ENCODE measurements at regions not wholly inside any gene's neighbourhood (a gene's known extent, or its start where the extent isn't known, plus 50 kb on each side); places are given as distances from the start of the nearest gene placed in this dataset.

DNA sequence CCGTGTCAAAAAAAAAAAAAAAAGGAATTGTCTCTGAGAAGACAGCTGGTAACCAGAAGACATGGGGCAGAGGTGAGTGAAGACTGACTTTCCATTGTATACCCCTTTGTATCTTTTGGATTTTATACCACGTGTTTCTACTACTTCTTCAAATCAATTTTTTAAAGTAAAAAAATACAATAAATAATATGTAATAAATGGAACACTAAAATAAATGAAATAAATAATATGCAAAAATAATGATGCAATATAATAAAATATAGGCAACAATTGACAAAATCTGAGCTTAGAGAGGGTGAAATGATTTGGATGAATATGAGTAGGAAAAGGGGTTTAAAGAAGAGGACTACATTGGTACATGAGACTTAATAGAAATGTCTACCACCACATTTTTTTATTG, 155.8 kb downstream of the IL15 start:
- H2AFZ ChIP-seq (ENCODE audit: low read length), result no peak overlapping the region
- H3K9me3 ChIP-seq (ENCODE audit: low read length), result no peaks in the 10 kb centered on the region
- CTCF ChIA-PET (ENCODE audit: low intra/inter-chr PET ratio, low total read pairs), result no interaction called here
- H4K20me1 ChIP-seq (ENCODE audit: insufficient read depth, low read length), result no peaks in the 10 kb centered on the region
- intact Hi-C loops (cut with micrococcal nuclease; ENCODE audit: unreplicated experiment), result no loop called here
- FAIRE-seq (no peak), DNase-seq (ENCODE audit: low spot score) (no peak), ATAC-seq (no peak)
- 37% methylated on average over 2 of the region's 2 CpGs for WGBS (ENCODE audit: low lambda C conversion rate)
- no TSS peak for BruUV-seq (replicated peaks)
- H3K9ac ChIP-seq (ENCODE audit: insufficient read depth, low read depth, low read length), result no peak overlapping the region
- in situ Hi-C loops (cut with HindIII; ENCODE audit: extremely low pct_ligation_motif_present, low pct_unique_long_range_greater_than_20kb), result no loop called here
- H3K4me3 ChIP-seq (replicated peaks in 1 of 3; ENCODE audit: insufficient read depth in 1 of 3, low read depth in 2 of 3, low read length in 3 of 3), result no peak overlapping the region
- H3K36me3 ChIP-seq (replicated peaks in 1 of 2; ENCODE audit: control insufficient read depth in 1 of 2, insufficient read depth in 2 of 2, low read length in 2 of 2), result no peaks in the 10 kb centered on the region
- H3K79me2 ChIP-seq (ENCODE audit: insufficient read depth, low read length), result no peaks in the 10 kb centered on the region
- H3K27ac ChIP-seq (ENCODE audit: extremely low read length, insufficient read depth, low read length), result no peak overlapping the region
- no peaks in the 10 kb centered on the region for H3K27me3 ChIP-seq (ENCODE audit: control insufficient read depth in 1 of 2, insufficient read depth in 2 of 2, low read length in 2 of 2)
- POLR2A ChIA-PET, result no interaction called here
- no peaks in the 10 kb centered on the region for H3K4me1 ChIP-seq (ENCODE audit: insufficient read depth, low read length)
- no peak overlapping the region for H3K4me2 ChIP-seq (ENCODE audit: low read depth, low read length)
- no peak for TF ChIP-seq GATAD1 (CRISPR knock-in tag; IDR thresholded peaks at IDR 0.05)
- no peak for TF ChIP-seq ZMYM3 (CRISPR knock-in tag; IDR thresholded peaks at IDR 0.05)
- TF ChIP-seq SMARCE1 (IDR thresholded peaks at IDR 0.05; ENCODE audit: borderline replicate concordance), result no peak
- TF ChIP-seq ZFP1 (CRISPR knock-in tag; IDR thresholded peaks at IDR 0.05), result no peak
- TF ChIP-seq, protein P1, sequence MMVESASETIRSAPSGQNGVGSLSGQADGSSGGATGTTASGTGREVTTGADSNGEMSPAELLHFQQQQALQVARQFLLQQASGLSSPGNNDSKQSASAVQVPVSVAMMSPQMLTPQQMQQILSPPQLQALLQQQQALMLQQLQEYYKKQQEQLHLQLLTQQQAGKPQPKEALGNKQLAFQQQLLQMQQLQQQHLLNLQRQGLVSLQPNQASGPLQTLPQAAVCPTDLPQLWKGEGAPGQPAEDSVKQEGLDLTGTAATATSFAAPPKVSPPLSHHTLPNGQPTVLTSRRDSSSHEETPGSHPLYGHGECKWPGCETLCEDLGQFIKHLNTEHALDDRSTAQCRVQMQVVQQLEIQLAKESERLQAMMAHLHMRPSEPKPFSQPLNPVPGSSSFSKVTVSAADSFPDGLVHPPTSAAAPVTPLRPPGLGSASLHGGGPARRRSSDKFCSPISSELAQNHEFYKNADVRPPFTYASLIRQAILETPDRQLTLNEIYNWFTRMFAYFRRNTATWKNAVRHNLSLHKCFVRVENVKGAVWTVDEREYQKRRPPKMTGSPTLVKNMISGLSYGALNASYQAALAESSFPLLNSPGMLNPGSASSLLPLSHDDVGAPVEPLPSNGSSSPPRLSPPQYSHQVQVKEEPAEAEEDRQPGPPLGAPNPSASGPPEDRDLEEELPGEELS (CRISPR knock-in tag; IDR thresholded peaks at IDR 0.05), result no peak
- TF ChIP-seq ZBTB7A (CRISPR knock-in tag; IDR thresholded peaks at IDR 0.05), result no peak
- TF ChIP-seq NFATC3 (CRISPR knock-in tag; IDR thresholded peaks at IDR 0.05), result no peak
- no peak for TF ChIP-seq ATF3 (CRISPR knock-in tag; IDR thresholded peaks at IDR 0.05)
- TF ChIP-seq ZNF331 (CRISPR knock-in tag; IDR thresholded peaks at IDR 0.05), result no peak
- no peak for TF ChIP-seq ZNF24 (IDR thresholded peaks at IDR 0.05)
- TF ChIP-seq HCFC1 (IDR thresholded peaks at IDR 0.05; ENCODE audit: low read depth, low read length), result no peak
- no peak for TF ChIP-seq STAT6 (CRISPR knock-in tag; IDR thresholded peaks at IDR 0.05; ENCODE audit: borderline replicate concordance)
- no peak for TF ChIP-seq SYNCRIP (IDR thresholded peaks at IDR 0.05; ENCODE audit: insufficient read depth, low read depth, low read length)
- no peak for TF ChIP-seq FOSL2 (CRISPR knock-in tag; IDR thresholded peaks at IDR 0.05)
- TF ChIP-seq, protein P2, sequence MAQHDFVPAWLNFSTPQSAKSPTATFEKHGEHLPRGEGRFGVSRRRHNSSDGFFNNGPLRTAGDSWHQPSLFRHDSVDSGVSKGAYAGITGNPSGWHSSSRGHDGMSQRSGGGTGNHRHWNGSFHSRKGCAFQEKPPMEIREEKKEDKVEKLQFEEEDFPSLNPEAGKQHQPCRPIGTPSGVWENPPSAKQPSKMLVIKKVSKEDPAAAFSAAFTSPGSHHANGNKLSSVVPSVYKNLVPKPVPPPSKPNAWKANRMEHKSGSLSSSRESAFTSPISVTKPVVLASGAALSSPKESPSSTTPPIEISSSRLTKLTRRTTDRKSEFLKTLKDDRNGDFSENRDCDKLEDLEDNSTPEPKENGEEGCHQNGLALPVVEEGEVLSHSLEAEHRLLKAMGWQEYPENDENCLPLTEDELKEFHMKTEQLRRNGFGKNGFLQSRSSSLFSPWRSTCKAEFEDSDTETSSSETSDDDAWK (CRISPR knock-in tag; IDR thresholded peaks at IDR 0.05), result no peak
- TF ChIP-seq ZNF512 (CRISPR knock-in tag; IDR thresholded peaks at IDR 0.05), result no peak
- TF ChIP-seq KAT7 (CRISPR knock-in tag; IDR thresholded peaks at IDR 0.05; ENCODE audit: borderline replicate concordance), result no peak
- no peak for TF ChIP-seq NFIC (IDR thresholded peaks at IDR 0.05; ENCODE audit: low read length)
